ENCODE measurements at regions not wholly inside any gene's neighbourhood (a gene's known extent, or its start where the extent isn't known, plus 50 kb on each side); places are given as distances from the start of the nearest gene placed in this dataset.

GRCh38 chr5:166317425-166317824 lies 1974.0 kb upstream of the WWC1 start:
- DNase-seq (ENCODE audit: extremely low read depth, low read depth), result no peak
- TF ChIP-seq CTCF (IDR thresholded peaks at IDR 0.05; ENCODE audit: low read depth, low read length), result no peak

GRCh38 chr5:166320920-166321480 lies 1970.4 kb upstream of the WWC1 start:
- DNase-seq (ENCODE audit: extremely low read depth, low read depth), result no peak
- TF ChIP-seq CTCF (IDR thresholded peaks at IDR 0.05; ENCODE audit: low read depth, low read length), result no peak

- DNase-seq (ENCODE audit: extremely low read depth, low read depth), result no peak
- no peak for TF ChIP-seq CTCF (IDR thresholded peaks at IDR 0.05; ENCODE audit: low read depth, low read length)
These were observed 1967.1 kb upstream of the WWC1 start for GRCh38 chr5:166324372-166324771.

- no peak for TF ChIP-seq CTCF (IDR thresholded peaks at IDR 0.05; ENCODE audit: low read depth, low read length)
- no peak for DNase-seq (ENCODE audit: extremely low read depth, low read depth)
These were observed 1962.2 kb upstream of the WWC1 start for GRCh38 chr5:166329149-166329800.

- no peak for TF ChIP-seq CTCF (IDR thresholded peaks at IDR 0.05; ENCODE audit: low read depth, low read length)
- DNase-seq (ENCODE audit: extremely low read depth, low read depth), result no peak
These were observed 1961.4 kb upstream of the WWC1 start for GRCh38 chr5:166330036-166330435.

GRCh38 chr5:166331521-166331920 lies 1959.9 kb upstream of the WWC1 start:
- no peak for TF ChIP-seq CTCF (IDR thresholded peaks at IDR 0.05; ENCODE audit: low read depth, low read length)
- no peak for DNase-seq (ENCODE audit: extremely low read depth, low read depth)

GRCh38 chr5:166338801-166339200 lies 1952.6 kb upstream of the WWC1 start:
- no peak for DNase-seq (ENCODE audit: extremely low read depth, low read depth)
- TF ChIP-seq CTCF (IDR thresholded peaks at IDR 0.05; ENCODE audit: low read depth, low read length), result no peak
